Skeletal muscle satellite cell (primary cell): ENCODE measurements at regions not wholly inside any gene's neighbourhood (a gene's known extent, or its start where the extent isn't known, plus 50 kb on each side); places are given as distances from the start of the nearest gene placed in this dataset.
"Not testable (repeated sequence)": the region's sequence is repeated elsewhere in the genome, so short reads cannot be mapped to it uniquely, and the experiment has no call there.

Experiments used
- H3K27me3 ChIP-seq: 2 replicates; pipeline ENCODE4 v1.7.0; 2013; ENCODE audit warnings: low read length; ENCODE audit not compliant: control insufficient read depth, insufficient read depth
- H3K36me3 ChIP-seq: 2 replicates; pipeline ENCODE4 v1.7.0; 2013; ENCODE audit warnings: mild to moderate bottlenecking, control low read depth, low read length; ENCODE audit not compliant: insufficient read depth
- H3K4me1 ChIP-seq: 2 replicates; pipeline ENCODE4 v1.7.0; 2013; ENCODE audit warnings: low read length; ENCODE audit not compliant: control insufficient read depth, insufficient read depth
- H3K4me2 ChIP-seq: 2 replicates; pipeline ENCODE4 v1.7.0; 2013; ENCODE audit warnings: mild to moderate bottlenecking, low read length
- H3K4me3 ChIP-seq: 2 replicates; pipeline ENCODE4 v1.7.0; 2013; ENCODE audit warnings: low read length
- H3K9ac ChIP-seq: 2 replicates; pipeline ENCODE4 v1.7.0; 2013; ENCODE audit warnings: mild to moderate bottlenecking, low read depth, low read length, moderate library complexity
- H3K9me3 ChIP-seq: replicated peaks from 2 replicates; pipeline ENCODE4 v1.7.0; 2013; ENCODE audit warnings: mild to moderate bottlenecking, control low read depth, low read length

DNA sequence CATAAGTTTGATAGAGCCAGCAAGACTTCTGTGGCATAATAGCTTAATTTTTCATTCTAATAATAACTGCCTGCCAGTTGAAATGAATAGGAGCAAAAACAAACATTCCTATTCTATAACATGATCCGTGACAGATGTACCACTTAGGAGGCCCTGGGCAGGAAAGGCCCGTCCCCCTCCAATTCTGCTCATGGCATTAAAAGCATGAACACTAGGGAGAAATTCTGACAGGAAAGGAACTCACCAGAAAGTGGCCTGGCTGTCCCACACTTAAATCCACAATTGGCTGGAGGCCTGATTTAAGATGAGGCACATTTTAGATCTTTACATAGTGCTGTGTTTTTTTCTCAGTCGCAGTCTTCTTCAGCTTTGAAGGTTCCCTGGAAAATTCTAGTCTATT is 261.9 kb upstream of the ETAA1 start:
- no peak overlapping the region for H3K9ac ChIP-seq
- H3K4me2 ChIP-seq = no peak overlapping the region
- no peak overlapping the region for H3K4me3 ChIP-seq
- H3K36me3 ChIP-seq = no peaks in the 10 kb centered on the region
- no peaks in the 10 kb centered on the region for H3K27me3 ChIP-seq
- no peaks in the 10 kb centered on the region for H3K4me1 ChIP-seq
- no peaks in the 10 kb centered on the region for H3K9me3 ChIP-seq

GRCh38 chr2:67137699-67138098 is 259.4 kb upstream of the ETAA1 start:
- no peak overlapping the region for H3K4me3 ChIP-seq
- no peak overlapping the region for H3K9ac ChIP-seq
- no peaks in the 10 kb centered on the region for H3K36me3 ChIP-seq
- no peak overlapping the region for H3K4me2 ChIP-seq
- H3K27me3 ChIP-seq = no peaks in the 10 kb centered on the region
- H3K9me3 ChIP-seq = no peaks in the 10 kb centered on the region
- no peaks in the 10 kb centered on the region for H3K4me1 ChIP-seq

- H3K27me3 ChIP-seq = no peaks in the 10 kb centered on the region
- no peaks in the 10 kb centered on the region for H3K9me3 ChIP-seq
- no peaks in the 10 kb centered on the region for H3K4me1 ChIP-seq
- H3K9ac ChIP-seq = no peak overlapping the region
- H3K36me3 ChIP-seq = no peaks in the 10 kb centered on the region
- H3K4me2 ChIP-seq = no peak overlapping the region
- no peak overlapping the region for H3K4me3 ChIP-seq
These were observed 255.1 kb upstream of the ETAA1 start for GRCh38 chr2:67142071-67142470.

DNA sequence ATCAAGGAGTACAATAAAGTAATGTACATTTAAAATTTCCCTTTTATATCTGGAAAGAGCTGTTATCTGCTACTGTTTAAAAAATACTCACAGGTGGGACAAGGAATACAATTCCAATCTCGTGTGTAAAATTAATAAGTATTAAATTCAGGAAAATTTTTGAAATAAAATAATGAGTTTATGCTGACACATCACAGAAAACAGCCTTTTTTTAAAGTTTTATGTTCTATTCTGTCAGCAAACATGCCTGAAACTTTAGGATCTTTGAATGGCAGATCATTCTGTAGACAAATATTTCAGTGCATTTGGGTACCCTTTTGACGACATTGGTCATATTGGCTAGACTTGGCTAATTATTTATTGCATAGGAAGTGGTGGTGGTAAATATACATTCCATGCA is 254.4 kb upstream of the ETAA1 start:
- Histone ChIP-seq H3K4me3 (no peak overlapping the region), H3K27me3 (no peaks in the 10 kb centered on the region), H3K4me2 (no peak overlapping the region), H3K9ac (no peak overlapping the region), H3K36me3 (no peaks in the 10 kb centered on the region), H3K4me1 (no peaks in the 10 kb centered on the region), H3K9me3 (no peaks in the 10 kb centered on the region)

GRCh38 chr2:67145851-67146250 is 251.3 kb upstream of the ETAA1 start:
- Histone ChIP-seq H3K9ac (no peak overlapping the region), H3K4me2 (no peak overlapping the region), H3K27me3 (no peaks in the 10 kb centered on the region), H3K36me3 (no peaks in the 10 kb centered on the region), H3K4me3 (no peak overlapping the region), H3K9me3 (no peaks in the 10 kb centered on the region), H3K4me1 (no peaks in the 10 kb centered on the region)

- Histone ChIP-seq H3K4me3 (no peak overlapping the region), H3K36me3 (no peaks in the 10 kb centered on the region), H3K27me3 (no peaks in the 10 kb centered on the region), H3K4me2 (no peak overlapping the region), H3K9me3 (no peaks in the 10 kb centered on the region), H3K9ac (no peak overlapping the region), H3K4me1 (no peaks in the 10 kb centered on the region)
These were observed 240.3 kb upstream of the ETAA1 start for GRCh38 chr2:67156796-67157195.

DNA sequence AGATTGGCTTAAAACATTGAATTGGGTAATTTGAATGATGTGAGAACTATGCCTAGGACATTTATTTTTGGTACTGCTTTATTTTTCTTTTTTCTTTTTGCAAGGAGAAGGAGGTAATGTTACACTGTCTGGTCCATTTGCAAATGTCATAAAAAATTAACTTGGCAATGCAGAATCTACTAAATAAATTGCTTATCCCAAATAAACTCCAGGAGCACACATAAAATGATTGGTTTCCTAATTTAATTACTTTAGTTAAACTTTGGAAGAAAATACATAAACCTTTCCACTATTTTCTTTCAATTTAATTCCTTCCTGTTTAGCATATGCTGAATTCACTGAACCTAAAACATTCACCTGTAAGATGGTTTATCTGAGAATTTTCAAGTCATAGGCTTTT is 238.4 kb upstream of the ETAA1 start:
- H3K4me1 ChIP-seq = no peaks in the 10 kb centered on the region
- H3K9ac ChIP-seq = no peak overlapping the region
- no peaks in the 10 kb centered on the region for H3K36me3 ChIP-seq
- H3K4me3 ChIP-seq = no peak overlapping the region
- no peaks in the 10 kb centered on the region for H3K27me3 ChIP-seq
- no peaks in the 10 kb centered on the region for H3K9me3 ChIP-seq
- no peak overlapping the region for H3K4me2 ChIP-seq

DNA sequence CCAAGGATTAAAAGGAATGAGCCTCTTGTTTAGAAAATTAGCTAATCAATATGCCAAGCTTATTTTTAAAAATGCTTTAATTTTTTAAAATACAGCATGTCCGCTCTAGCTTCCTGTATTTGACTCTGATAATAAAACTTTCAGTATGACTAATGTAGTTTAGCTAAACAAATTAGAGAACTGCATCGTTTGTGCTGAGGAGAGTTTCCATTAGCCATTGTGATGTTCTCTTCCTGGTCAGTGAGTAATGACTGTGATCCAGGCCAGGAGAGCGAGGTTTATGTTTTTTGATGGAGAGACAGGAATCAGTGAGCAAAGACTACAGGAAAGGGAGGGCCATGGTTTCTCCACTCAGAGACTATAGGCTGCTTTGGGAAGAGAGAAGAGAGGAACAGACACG is 237.2 kb upstream of the ETAA1 start:
- Histone ChIP-seq H3K36me3 (no peaks in the 10 kb centered on the region), H3K4me3 (no peak overlapping the region), H3K27me3 (no peaks in the 10 kb centered on the region), H3K9me3 (no peaks in the 10 kb centered on the region), H3K4me2 (no peak overlapping the region), H3K9ac (no peak overlapping the region), H3K4me1 (no peaks in the 10 kb centered on the region)

GRCh38 chr2:67164771-67165522 is 232.2 kb upstream of the ETAA1 start:
- no peak overlapping the region for H3K4me2 ChIP-seq
- H3K9ac ChIP-seq = no peak overlapping the region
- H3K27me3 ChIP-seq = no peaks in the 10 kb centered on the region
- no peaks in the 10 kb centered on the region for H3K36me3 ChIP-seq
- no peak overlapping the region for H3K4me3 ChIP-seq
- H3K4me1 ChIP-seq = no peaks in the 10 kb centered on the region
- H3K9me3 ChIP-seq = no peaks in the 10 kb centered on the region

DNA sequence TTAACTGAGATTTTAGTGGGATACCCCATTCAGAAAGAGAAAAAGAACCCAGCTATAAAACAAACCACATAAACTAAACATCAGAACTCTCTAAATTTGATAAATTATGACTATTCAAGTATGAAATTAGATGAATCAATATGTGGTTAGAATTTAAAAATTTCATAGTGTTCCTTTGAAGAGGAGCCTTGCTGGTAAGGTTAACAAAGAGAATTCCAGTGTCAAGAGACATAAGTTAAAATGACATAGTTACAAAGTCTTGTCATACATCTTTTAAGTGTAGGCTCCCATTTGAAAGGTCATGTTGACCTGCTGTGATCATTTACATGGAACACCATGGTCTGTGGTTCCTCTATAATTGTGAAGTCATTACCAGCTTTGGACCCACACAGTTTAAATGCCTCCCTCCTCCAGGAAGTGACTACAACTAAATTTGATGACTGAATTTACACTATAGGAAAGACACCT is 231.6 kb upstream of the ETAA1 start:
- no peaks in the 10 kb centered on the region for H3K36me3 ChIP-seq
- H3K9ac ChIP-seq = no peak overlapping the region
- no peak overlapping the region for H3K4me2 ChIP-seq

DNA sequence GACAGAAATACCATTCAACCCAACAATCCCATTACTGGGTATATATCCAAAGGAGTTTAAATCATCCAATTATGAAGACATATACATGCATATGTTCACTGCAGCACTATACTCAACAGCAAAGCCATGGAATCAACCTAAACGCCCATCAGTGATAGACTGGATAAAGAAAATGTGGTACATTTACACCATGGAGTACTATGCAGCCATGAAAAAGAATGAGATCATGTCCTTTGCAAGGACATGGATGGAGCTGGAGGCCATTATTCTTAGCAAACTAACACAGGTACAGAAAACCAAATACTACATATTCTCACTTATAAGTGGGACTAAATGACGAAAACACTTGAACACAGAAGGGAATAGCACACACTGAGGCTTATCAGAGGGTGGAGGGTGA is 230.6 kb upstream of the ETAA1 start:
- not testable (repeated sequence) for H3K36me3 ChIP-seq, H3K9ac ChIP-seq, H3K4me2 ChIP-seq

More for the DNA sequence above, 231.6 kb upstream of the ETAA1 start:
- H3K4me1 ChIP-seq = no peaks in the 10 kb centered on the region
- H3K4me3 ChIP-seq = no peak overlapping the region
- H3K9me3 ChIP-seq = no peaks in the 10 kb centered on the region
- no peaks in the 10 kb centered on the region for H3K27me3 ChIP-seq

DNA sequence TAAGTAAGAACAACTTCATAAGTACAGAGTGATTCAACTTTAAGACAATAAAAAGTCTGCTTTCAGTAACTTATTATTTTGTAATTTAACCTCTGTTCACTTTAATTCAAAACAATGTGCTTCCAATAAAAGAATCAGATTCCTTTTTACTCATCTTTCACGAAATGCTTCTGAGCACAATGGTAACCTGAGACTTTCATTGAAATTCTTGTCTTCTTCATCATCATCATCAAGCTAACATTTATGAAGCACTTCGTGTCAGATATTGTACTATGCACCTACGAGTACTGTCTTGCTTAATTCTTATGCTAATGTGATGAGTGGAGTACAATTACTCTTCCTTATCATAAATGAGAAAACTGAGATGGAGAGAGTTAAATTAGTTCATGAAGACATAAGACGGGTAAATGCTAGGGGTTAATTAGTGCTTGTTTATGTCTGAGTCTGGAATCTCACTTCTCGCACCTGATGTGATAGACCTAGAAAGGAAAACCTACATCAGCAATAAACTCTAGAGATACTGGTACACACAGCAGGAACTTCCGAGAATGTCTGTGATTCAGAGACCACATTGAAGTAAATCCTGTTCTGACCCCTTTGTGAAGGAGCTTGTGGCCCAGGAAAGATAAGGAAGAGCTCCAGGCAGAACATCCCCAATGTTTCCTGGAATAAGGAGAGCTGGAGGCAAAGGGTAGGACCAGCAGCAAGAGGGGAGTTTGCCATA is 227.6 kb upstream of the ETAA1 start:
- Histone ChIP-seq H3K4me2 (no peak overlapping the region), H3K36me3 (no peaks in the 10 kb centered on the region), H3K4me1 (no peaks in the 10 kb centered on the region), H3K9me3 (no peaks in the 10 kb centered on the region), H3K4me3 (no peak overlapping the region), H3K27me3 (no peaks in the 10 kb centered on the region), H3K9ac (no peak overlapping the region)

More for the DNA sequence above, 230.6 kb upstream of the ETAA1 start:
- H3K4me3 ChIP-seq, H3K9me3 ChIP-seq, H3K4me1 ChIP-seq, H3K27me3 ChIP-seq: not testable (repeated sequence)
